ENCODE measurements at regions not wholly inside any gene's neighbourhood (a gene's known extent, or its start where the extent isn't known, plus 50 kb on each side); places are given as distances from the start of the nearest gene placed in this dataset.

GRCh38 chr9:75601280-75601679 lies 289.2 kb upstream of the PCSK5 start:
- Histone ChIP-seq H2AFZ (ENCODE audit: low read length) (no peak overlapping the region), H2AK5ac (ENCODE audit: insufficient read length, low read length) (no peak overlapping the region), H3T11ph (ENCODE audit: low read length) (no peak overlapping the region), H3K23me2 (ENCODE audit: insufficient read length, low read depth, low read length, poor library complexity, severe bottlenecking) (no peaks in the 10 kb centered on the region), H3K18ac (ENCODE audit: insufficient read length, low read depth, low read length) (no peak overlapping the region), H4K91ac (ENCODE audit: insufficient read length, low read depth, low read length) (no peak overlapping the region), H2BK15ac (ENCODE audit: low read depth, low read length) (no peak overlapping the region), H3K9ac (ENCODE audit: extremely low read depth, insufficient read length, low read length) (no peak overlapping the region), H3K79me2 (ENCODE audit: insufficient read depth, low read length) (no peaks in the 10 kb centered on the region), H3K9me3 (ENCODE audit: control insufficient read depth, low read depth, low read length) (no peaks in the 10 kb centered on the region), H4K20me1 (ENCODE audit: control insufficient read depth, insufficient read depth, insufficient read length) (no peaks in the 10 kb centered on the region), H3K79me1 (ENCODE audit: insufficient read depth, low read depth, low read length, poor library complexity, severe bottlenecking) (no peaks in the 10 kb centered on the region), H2BK20ac (ENCODE audit: low read depth, low read length, poor library complexity, severe bottlenecking) (no peak overlapping the region), H2BK12ac (ENCODE audit: insufficient read length, low read depth, low read length) (no peak overlapping the region), H3K27ac (ENCODE audit: insufficient read length, low read depth, low read length) (no peak overlapping the region), H3K4me2 (ENCODE audit: insufficient read depth, insufficient read length, low read length) (no peak overlapping the region), H2BK120ac (ENCODE audit: low read depth, low read length, poor library complexity, severe bottlenecking) (no peak overlapping the region), H3K23ac (ENCODE audit: insufficient read length, low read depth, low read length) (no peak overlapping the region), H3K4me1 (ENCODE audit: insufficient read depth, low read length) (no peaks in the 10 kb centered on the region), H3K14ac (ENCODE audit: insufficient read depth, low read length) (no peak overlapping the region), H3K4ac (ENCODE audit: low read depth, low read length) (no peak overlapping the region), H4K8ac (replicated peaks; ENCODE audit: insufficient read length, low read depth, low read length) (no peak overlapping the region), H4K5ac (ENCODE audit: insufficient read length, low read depth, low read length) (no peak overlapping the region), H2BK5ac (ENCODE audit: insufficient read length, low read length) (no peak overlapping the region), H3K56ac (ENCODE audit: insufficient read length, low read depth, low read length) (no peak overlapping the region), H3K27me3 (ENCODE audit: insufficient read depth, low read length) (no peaks in the 10 kb centered on the region)
- H3K4me1 Mint-ChIP-seq = no peaks in the 10 kb centered on the region
- no CpG with 5 or more reads among the region's 2 CpGs for WGBS (ENCODE audit: extremely low coverage, insufficient read length, low lambda C conversion rate)
- H3K27ac Mint-ChIP-seq = no peak overlapping the region
- TF ChIP-seq, protein P1, sequence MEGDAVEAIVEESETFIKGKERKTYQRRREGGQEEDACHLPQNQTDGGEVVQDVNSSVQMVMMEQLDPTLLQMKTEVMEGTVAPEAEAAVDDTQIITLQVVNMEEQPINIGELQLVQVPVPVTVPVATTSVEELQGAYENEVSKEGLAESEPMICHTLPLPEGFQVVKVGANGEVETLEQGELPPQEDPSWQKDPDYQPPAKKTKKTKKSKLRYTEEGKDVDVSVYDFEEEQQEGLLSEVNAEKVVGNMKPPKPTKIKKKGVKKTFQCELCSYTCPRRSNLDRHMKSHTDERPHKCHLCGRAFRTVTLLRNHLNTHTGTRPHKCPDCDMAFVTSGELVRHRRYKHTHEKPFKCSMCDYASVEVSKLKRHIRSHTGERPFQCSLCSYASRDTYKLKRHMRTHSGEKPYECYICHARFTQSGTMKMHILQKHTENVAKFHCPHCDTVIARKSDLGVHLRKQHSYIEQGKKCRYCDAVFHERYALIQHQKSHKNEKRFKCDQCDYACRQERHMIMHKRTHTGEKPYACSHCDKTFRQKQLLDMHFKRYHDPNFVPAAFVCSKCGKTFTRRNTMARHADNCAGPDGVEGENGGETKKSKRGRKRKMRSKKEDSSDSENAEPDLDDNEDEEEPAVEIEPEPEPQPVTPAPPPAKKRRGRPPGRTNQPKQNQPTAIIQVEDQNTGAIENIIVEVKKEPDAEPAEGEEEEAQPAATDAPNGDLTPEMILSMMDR (conservative IDR thresholded peaks at IDR 0.05) = peak; percentile 22; the same call in 2 of the 3 replicates
- H3K9me3 Mint-ChIP-seq = no peaks in the 10 kb centered on the region
- H3K27me3 Mint-ChIP-seq (ENCODE audit: low read depth) = no peaks in the 10 kb centered on the region
- H3K36me3 Mint-ChIP-seq (ENCODE audit: insufficient read depth in 1 of 3, low read depth in 3 of 3) = no peaks in the 10 kb centered on the region
- DNase-seq = no peak
- no peak overlapping the region for H3K4me3 Mint-ChIP-seq

Measured in H9 (cell line).